M059J (cell line): ENCODE measurements at regions not wholly inside any gene's neighbourhood (a gene's known extent, or its start where the extent isn't known, plus 50 kb on each side); places are given as distances from the start of the nearest gene placed in this dataset.
"Not testable (repeated sequence)": the region's sequence is repeated elsewhere in the genome, so short reads cannot be mapped to it uniquely, and the experiment has no call there.

ENCODE experiments used
- DNase-seq: peaks from one replicate; pipeline ENCODE4 v3.0.0-alpha.2; 2012; ENCODE audit warnings: low read depth

DNA sequence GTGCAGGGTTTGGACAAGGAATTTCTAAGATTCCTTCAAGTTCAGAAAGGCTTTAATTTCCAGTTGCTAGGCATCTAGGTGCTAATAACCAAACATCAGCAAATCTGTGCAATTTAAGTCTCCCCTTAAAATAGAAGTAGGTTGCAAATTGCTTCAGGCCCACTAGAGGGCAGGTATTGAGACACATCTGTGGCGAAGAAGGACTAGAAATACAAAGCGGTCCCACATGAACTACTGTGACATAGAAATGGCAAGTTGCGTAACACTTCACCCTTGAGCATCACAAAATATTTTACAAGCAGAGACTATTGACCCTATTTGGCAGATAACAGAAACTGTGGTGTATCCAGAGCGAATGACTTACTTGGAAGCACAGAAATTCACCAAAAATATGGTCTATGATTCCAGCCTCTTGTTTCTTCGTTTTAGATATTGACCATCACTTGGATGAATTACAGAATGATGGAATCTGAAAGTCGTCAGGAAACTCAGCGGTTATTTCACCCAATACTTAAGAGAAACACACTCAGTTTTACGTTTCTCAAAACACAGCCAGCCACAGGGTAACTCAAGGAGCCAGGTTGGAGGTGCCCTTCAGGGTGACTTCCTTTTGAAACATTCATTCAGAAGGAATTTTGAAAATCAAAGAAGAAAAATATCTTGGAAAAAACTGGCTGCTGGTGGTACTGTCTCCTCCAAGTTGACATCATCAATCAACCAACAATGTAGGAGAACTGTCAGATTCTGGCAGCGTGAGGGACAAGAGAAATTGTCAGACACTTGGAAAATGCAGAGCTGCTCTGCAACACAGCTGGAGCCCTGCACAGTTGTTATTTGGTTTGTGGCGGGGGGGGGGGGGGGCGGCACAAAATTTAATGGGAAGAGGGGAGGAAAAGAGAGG lies 256.3 kb upstream of the MINDY3 start:
- no peak for DNase-seq

DNA sequence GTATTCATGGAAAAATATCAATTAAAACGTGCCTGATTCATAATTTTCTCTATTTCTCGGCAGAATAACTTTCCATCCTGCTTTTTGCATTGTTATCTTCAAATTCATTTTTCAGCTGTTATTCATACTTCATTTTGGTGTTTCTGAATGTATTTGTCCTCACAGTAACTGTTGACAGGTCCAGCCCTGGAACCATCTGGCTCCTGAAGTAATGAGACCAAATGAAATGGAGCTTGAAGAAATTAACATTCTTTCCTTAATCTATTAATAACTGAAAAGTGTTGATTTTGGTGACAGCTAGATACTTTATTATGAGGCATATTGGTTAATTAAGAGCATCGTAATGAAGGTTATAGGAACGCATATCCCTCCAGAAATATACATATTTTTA lies 257.0 kb upstream of the MINDY3 start:
- no peak for DNase-seq

GRCh38 chr10:16119445-16119844 lies 259.1 kb upstream of the MINDY3 start:
- DNase-seq = no peak

GRCh38 chr10:16120563-16120962 lies 260.3 kb upstream of the MINDY3 start:
- no peak for DNase-seq

GRCh38 chr10:16141499-16141898 lies 281.2 kb upstream of the MINDY3 start:
- DNase-seq = no peak

- DNase-seq = no peak
Measured at GRCh38 chr10:16146993-16147392, 286.7 kb upstream of the MINDY3 start.

DNA sequence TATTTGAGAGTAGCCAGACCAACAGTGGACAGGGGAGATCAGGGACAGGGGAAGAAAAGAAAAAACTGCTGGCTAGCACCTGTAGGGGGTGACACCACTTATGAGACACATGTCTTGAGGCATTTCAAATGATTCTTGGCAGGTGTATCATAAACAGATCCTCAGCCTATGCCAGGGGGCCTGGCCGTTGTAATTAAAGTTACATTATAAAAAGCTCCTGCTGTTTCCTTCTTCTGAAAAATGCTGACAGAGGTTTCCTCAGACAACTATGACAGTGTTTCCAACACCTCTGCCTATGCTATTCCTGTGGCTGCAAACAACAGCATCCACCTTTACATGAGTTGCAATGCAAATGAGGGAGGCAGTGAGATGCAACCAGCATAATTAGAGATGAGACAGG lies 281.0 kb upstream of the PTER start:
- DNase-seq = no peak

GRCh38 chr10:16156681-16157080 lies 280.1 kb upstream of the PTER start:
- no peak for DNase-seq

DNA sequence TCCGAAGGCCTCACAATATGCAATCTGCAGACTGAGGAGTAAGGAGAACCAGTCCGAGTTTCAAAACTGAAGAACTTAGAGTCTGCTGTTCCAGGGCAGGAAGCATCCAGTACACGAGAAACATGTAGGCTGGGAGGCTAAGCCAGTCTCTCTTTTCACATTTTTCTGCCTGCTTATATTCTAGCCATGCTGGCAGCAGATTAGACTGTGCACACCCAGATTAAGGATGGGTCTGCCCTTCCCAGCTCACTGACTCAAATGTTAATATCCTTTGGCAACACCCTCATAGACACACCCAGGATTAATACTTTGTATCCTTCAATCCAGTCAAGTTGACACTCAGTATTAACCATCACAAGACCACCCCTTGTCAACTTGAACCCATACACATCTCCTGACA lies 271.7 kb upstream of the PTER start:
- not testable (repeated sequence) for DNase-seq

DNA sequence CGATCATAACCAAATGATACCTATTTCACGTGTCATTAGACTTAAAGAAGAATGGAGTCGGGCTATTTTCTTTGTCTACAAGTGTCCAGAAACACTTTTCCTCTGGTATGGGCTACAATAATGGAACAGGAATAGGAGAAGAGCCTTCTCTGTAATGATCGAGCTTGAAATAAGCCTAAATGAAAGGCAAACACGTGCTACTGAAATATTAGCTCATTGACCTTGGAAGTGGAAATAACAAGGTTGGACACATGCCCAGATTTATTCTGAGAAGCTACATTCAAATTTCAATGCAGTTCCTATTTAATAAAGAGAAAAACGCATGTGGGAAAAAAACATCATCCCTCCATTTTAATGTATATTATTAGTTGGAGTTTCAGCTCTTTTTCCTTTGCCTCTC lies 254.7 kb upstream of the PTER start:
- DNase-seq = no peak

GRCh38 chr10:16182688-16183087 lies 254.1 kb upstream of the PTER start:
- DNase-seq = no peak

DNA sequence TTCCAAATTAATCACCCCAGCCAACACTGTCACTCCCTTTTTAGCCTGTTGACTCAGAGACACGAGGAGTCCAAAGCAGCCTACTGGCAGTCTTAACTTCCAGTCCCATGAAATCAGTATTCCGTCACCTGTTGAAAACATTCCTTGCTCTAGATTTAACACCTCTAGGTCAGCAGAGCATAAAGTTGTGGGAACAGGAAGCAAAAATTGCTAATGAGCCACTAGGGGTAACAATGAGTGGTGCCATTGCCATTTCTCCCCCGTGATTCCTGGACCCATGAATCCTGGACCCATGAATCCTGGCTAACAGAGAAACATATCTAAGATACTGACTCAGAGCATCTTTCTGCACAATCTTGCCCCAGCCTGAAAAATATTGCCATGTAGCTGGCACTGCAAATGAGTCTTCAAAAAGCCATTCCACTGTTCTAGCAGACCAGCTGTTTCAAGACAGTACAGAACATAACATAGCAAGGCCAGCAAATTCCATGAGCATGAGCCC lies 252.7 kb upstream of the PTER start:
- no peak for DNase-seq

GRCh38 chr10:16184906-16185305 lies 251.9 kb upstream of the PTER start:
- no peak for DNase-seq

DNA sequence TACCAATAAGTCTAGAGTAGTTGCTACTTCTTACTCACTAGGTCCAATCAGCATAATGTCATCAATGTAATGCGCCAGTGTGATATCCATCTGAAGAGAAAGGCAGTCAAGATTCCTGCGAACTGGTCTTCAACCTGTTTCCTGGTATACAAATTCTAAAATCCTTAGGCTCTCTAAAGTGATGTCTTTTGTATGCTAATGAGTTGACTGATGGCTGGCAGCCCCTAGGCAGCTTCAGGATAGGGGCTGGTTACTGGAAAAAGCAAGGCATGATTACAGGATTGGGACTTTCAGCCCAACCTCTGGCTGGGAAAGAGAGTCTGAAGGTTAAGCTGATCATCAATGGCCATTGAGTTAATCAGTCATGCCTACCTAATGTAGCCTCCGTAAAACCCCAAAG lies 250.2 kb upstream of the PTER start:
- no peak for DNase-seq

GRCh38 chr10:16187161-16187560 lies 249.6 kb upstream of the PTER start:
- DNase-seq = no peak

DNA sequence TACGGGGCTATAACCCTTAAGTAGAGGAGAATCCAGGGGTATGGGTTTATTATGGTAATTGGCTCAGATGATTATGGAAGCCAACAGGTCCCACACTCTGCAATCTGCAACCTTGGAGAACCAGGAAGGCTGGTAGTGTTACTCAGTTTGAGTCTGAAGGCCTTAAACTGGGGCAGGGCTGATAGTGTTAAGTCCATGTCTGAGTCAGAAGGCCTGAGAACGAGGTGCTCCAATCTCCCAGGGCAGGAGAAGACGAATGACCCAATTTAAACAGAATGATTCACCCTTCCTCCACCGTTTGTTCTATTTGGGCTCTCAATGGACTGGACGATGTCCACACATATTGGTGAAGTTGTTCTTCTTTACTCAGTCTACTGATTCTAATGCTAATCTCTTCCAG lies 244.5 kb upstream of the PTER start:
- no peak for DNase-seq

DNA sequence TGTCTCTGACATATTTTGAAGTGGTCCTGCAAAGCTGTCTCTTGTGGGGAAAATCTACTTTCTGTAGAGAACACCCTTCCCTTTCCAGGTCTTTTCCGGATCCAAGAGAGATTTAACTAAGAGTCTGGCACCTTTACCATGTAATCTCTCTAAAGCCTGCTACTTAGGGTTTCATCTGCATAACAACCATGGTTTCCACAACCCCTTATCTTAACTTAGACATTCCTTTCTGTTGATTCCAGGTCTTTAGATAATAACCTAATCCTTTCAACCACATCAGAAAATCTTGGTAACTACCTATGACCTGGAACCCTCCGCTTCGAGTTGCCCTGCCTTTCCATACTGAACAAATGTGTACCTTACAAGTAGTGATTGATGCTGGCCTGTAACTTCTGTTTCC lies 243.6 kb upstream of the PTER start:
- DNase-seq = no peak

GRCh38 chr10:16195178-16195769 lies 241.5 kb upstream of the PTER start:
- no peak for DNase-seq

DNA sequence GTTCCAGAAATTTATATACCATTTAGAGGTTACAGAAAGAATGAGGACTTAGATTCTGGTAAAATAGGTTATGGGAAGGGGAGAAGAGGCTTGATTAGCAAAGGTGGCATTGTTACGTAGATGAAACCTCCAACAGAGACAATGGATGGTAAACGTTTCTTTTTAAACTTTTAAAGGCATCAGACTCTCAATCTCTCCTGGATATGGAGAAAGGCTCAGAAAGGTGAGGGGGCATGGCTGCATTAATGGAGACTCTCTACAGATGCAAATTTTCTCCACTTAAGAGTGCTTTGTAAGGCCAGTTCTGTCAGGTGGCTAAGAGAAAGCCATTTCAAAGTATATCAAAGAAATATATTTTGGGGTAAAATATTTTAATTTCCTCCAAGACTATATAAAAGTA lies 240.9 kb upstream of the PTER start:
- no peak for DNase-seq

DNA sequence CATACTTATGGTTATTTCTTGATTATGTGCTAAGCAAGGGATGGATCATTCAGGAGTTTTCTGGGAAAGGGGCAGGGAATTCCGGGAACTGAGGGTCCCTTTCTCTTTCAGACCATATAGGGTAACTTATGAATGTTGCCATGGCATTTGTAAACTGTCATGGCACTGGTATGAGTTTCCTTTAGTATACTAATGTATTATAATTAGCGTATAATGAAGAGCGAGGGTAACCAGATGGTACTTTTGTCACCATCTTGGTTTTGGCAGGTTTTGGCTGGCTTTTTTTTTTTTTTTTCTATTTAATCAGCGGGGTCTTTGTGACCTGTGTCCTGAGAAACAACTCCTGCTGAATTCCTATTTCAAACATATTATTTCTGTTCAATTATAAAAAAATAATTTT lies 237.6 kb upstream of the PTER start:
- DNase-seq = no peak

DNA sequence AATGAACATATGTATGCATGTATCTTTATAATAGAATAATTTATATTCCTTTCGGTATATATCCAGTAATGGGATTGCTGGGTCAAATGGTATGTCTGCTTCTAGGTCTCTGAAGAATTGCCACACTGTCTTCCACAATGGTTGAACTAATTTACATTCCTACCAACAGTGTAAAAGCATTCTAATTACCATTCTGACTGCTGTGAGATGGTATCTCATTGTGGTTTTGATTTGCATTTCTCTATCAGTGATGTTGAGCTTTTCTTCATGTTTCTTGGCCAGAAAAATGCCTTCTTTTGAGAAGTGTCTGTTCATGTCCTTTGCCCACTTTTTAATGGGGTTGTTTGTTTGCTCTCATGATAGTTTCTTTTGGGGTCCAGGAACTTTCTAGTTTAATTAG lies 213.2 kb upstream of the PTER start:
- not testable (repeated sequence) for DNase-seq

- DNase-seq = no peak
Measured at GRCh38 chr10:16227674-16228073, 209.1 kb upstream of the PTER start.

- DNase-seq = no peak
Measured at GRCh38 chr10:16231176-16231575, 205.6 kb upstream of the PTER start.
